ENCODE measurements at regions not wholly inside any gene's neighbourhood (a gene's known extent, or its start where the extent isn't known, plus 50 kb on each side); places are given as distances from the start of the nearest gene placed in this dataset.

- Mint-ChIP-seq H3K4me3 (no peak overlapping the region), H3K27ac (no peak overlapping the region), H3K9me3 (peaks cover 6 to 15% (median 11%) of the 10 kb centered on the region in 3 donors), H3K4me1 (peaks cover 0 to 6% (median 5%) of the 10 kb centered on the region in 3 donors), H3K36me3 (peaks cover 8% of the 10 kb centered on the region), H3K27me3 (peaks cover 0 to 6% of the 10 kb centered on the region in 2 donors)
- POLR2A ChIA-PET = no interaction called here
- 100% methylated on average over 2 of the region's 2 CpGs for WGBS (ENCODE audit: insufficient coverage)
- ATAC-seq (replicated peaks in 1 of 4) (no peak), DNase-seq (no peak)
- CTCF ChIA-PET = no interaction called here
- H3K36me3 ChIP-seq (ENCODE audit: control insufficient read depth in 2 of 2, extremely low read depth in 1 of 2, insufficient read depth in 1 of 2, low read length in 1 of 2) = no peaks in the 10 kb centered on the region
- no peak overlapping the region for H3K27ac ChIP-seq (ENCODE audit: low read length)
- peaks cover 9% of the 10 kb centered on the region for H3K9me3 ChIP-seq
- H3K27me3 ChIP-seq (replicated peaks in 1 of 2; ENCODE audit: control insufficient read depth in 2 of 2, extremely low read depth in 1 of 2, insufficient read depth in 2 of 2, low read length in 1 of 2) = no peaks in the 10 kb centered on the region
- no peak overlapping the region for H3K4me3 ChIP-seq (ENCODE audit: control insufficient read depth in 1 of 2, extremely low read depth in 1 of 2, low read length in 1 of 2)
- H3K4me1 ChIP-seq (ENCODE audit: control insufficient read depth in 1 of 2, extremely low read depth in 1 of 2, insufficient read depth in 2 of 2, low read length in 2 of 2) = no peaks in the 10 kb centered on the region
These were observed 50.5 kb upstream of the PRDM1 start for GRCh38 chr6:106035655-106036054.

- Mint-ChIP-seq H3K27me3 (peaks cover 0 to 20% of the 10 kb centered on the region in 2 donors), H3K4me1 (peaks cover 0 to 6% (median 5%) of the 10 kb centered on the region in 3 donors), H3K9me3 (peaks cover 6 to 15% (median 11%) of the 10 kb centered on the region in 3 donors), H3K36me3 (peaks cover 8% of the 10 kb centered on the region), H3K4me3 (no peak overlapping the region), H3K27ac (no peak overlapping the region)
- Histone ChIP-seq H3K27me3 (replicated peaks in 1 of 2; ENCODE audit: control insufficient read depth in 2 of 2, extremely low read depth in 1 of 2, insufficient read depth in 2 of 2, low read length in 1 of 2) (no peaks in the 10 kb centered on the region), H3K27ac (ENCODE audit: low read length) (no peak overlapping the region), H3K4me3 (ENCODE audit: control insufficient read depth in 1 of 2, extremely low read depth in 1 of 2, low read length in 1 of 2) (no peak overlapping the region), H3K36me3 (ENCODE audit: control insufficient read depth in 2 of 2, extremely low read depth in 1 of 2, insufficient read depth in 1 of 2, low read length in 1 of 2) (no peaks in the 10 kb centered on the region), H3K4me1 (ENCODE audit: control insufficient read depth in 1 of 2, extremely low read depth in 1 of 2, insufficient read depth in 2 of 2, low read length in 2 of 2) (no peaks in the 10 kb centered on the region), H3K9me3 (peaks cover 9% of the 10 kb centered on the region)
- CTCF ChIA-PET = no interaction called here
- POLR2A ChIA-PET = interaction anchor here (0.6 to 0.7 kb wide), 2 partner anchors 9 to 1265 kb away, joined by 3 to 4 read pairs; no protein-coding TSS in a partner anchor
- no CpG with 5 or more reads among the region's 2 CpGs for WGBS (ENCODE audit: insufficient coverage)
- ATAC-seq (replicated peaks in 1 of 4) (no peak), DNase-seq (no peak)
These were observed 52.3 kb upstream of the PRDM1 start for GRCh38 chr6:106033806-106034205.

GRCh38 chr6:106027758-106028157 is 58.4 kb upstream of the PRDM1 start:
- ATAC-seq (replicated peaks in 1 of 4) = no peak
- Mint-ChIP-seq H3K4me1 (peaks cover 0 to 18% (median 14%) of the 10 kb centered on the region in 3 donors), H3K36me3 (no peaks in the 10 kb centered on the region), H3K27me3 (peaks cover 6 to 31% of the 10 kb centered on the region in 2 donors), H3K27ac (no peak overlapping the region), H3K4me3 (peak overlapping the region in 1 of 3 donors; percentile 44), H3K9me3 (no peaks in the 10 kb centered on the region)
- Histone ChIP-seq H3K4me3 (ENCODE audit: control insufficient read depth in 1 of 2, extremely low read depth in 1 of 2, low read length in 1 of 2) (no peak overlapping the region), H3K27me3 (replicated peaks in 1 of 2; ENCODE audit: control insufficient read depth in 2 of 2, extremely low read depth in 1 of 2, insufficient read depth in 2 of 2, low read length in 1 of 2) (peaks cover 0 to 2% of the 10 kb centered on the region in 2 experiments), H3K4me1 (ENCODE audit: control insufficient read depth in 1 of 2, extremely low read depth in 1 of 2, insufficient read depth in 2 of 2, low read length in 2 of 2) (no peaks in the 10 kb centered on the region), H3K27ac (ENCODE audit: low read length) (no peak overlapping the region), H3K9me3 (no peaks in the 10 kb centered on the region), H3K36me3 (ENCODE audit: control insufficient read depth in 2 of 2, extremely low read depth in 1 of 2, insufficient read depth in 1 of 2, low read length in 1 of 2) (no peaks in the 10 kb centered on the region)
- ChIA-PET CTCF (interaction anchor here in 1 of 2 donors (0.7 kb wide), 1 partner anchor 35 kb away, joined by 3 read pairs; no protein-coding TSS in a partner anchor), POLR2A (no interaction called here)
- no peak for DNase-seq

- H3K27ac Mint-ChIP-seq = peak overlapping the region in 1 of 2 donors; percentile 9
- POLR2A ChIA-PET = no interaction called here
- H3K4me1 ChIP-seq (ENCODE audit: control insufficient read depth in 1 of 2, extremely low read depth in 1 of 2, insufficient read depth in 2 of 2, low read length in 2 of 2) = no peaks in the 10 kb centered on the region
These were observed 59.1 kb upstream of the PRDM1 start for GRCh38 chr6:106026748-106027715.

GRCh38 chr6:106025655-106026054 is 60.5 kb upstream of the PRDM1 start:
- Histone ChIP-seq H3K9me3 (no peaks in the 10 kb centered on the region), H3K4me3 (ENCODE audit: control insufficient read depth in 1 of 2, extremely low read depth in 1 of 2, low read length in 1 of 2) (no peak overlapping the region), H3K27me3 (replicated peaks in 1 of 2; ENCODE audit: control insufficient read depth in 2 of 2, extremely low read depth in 1 of 2, insufficient read depth in 2 of 2, low read length in 1 of 2) (peaks cover 0 to 2% of the 10 kb centered on the region in 2 experiments), H3K36me3 (ENCODE audit: control insufficient read depth in 2 of 2, extremely low read depth in 1 of 2, insufficient read depth in 1 of 2, low read length in 1 of 2) (no peaks in the 10 kb centered on the region), H3K27ac (ENCODE audit: low read length) (no peak overlapping the region), H3K4me1 (ENCODE audit: control insufficient read depth in 1 of 2, extremely low read depth in 1 of 2, insufficient read depth in 2 of 2, low read length in 2 of 2) (no peaks in the 10 kb centered on the region)
- DNase-seq (no peak), ATAC-seq (replicated peaks in 1 of 4) (no peak)
- Mint-ChIP-seq H3K36me3 (no peaks in the 10 kb centered on the region), H3K9me3 (no peaks in the 10 kb centered on the region), H3K27me3 (peaks cover 6 to 35% of the 10 kb centered on the region in 2 donors), H3K4me3 (no peak overlapping the region), H3K27ac (no peak overlapping the region), H3K4me1 (peaks cover 0 to 18% (median 14%) of the 10 kb centered on the region in 3 donors)
- CTCF ChIA-PET = no interaction called here
- POLR2A ChIA-PET = no interaction called here

More at GRCh38 chr6:106026748-106027715, 59.1 kb upstream of the PRDM1 start:
- no peaks in the 10 kb centered on the region for H3K36me3 ChIP-seq (ENCODE audit: control insufficient read depth in 2 of 2, extremely low read depth in 1 of 2, insufficient read depth in 1 of 2, low read length in 1 of 2)
- H3K27me3 ChIP-seq (replicated peaks in 1 of 2; ENCODE audit: control insufficient read depth in 2 of 2, extremely low read depth in 1 of 2, insufficient read depth in 2 of 2, low read length in 1 of 2) = peaks cover 0 to 2% of the 10 kb centered on the region in 2 experiments
- no peak overlapping the region for H3K27ac ChIP-seq (ENCODE audit: low read length)
- DNase-seq (no peak), ATAC-seq (replicated peaks in 1 of 4) (no peak)
- Mint-ChIP-seq H3K36me3 (no peaks in the 10 kb centered on the region), H3K27me3 (peaks cover 6 to 31% of the 10 kb centered on the region in 2 donors), H3K4me3 (peak overlapping the region in 1 of 3 donors; percentile 44), H3K9me3 (no peaks in the 10 kb centered on the region), H3K4me1 (peaks cover 0 to 18% (median 14%) of the 10 kb centered on the region in 3 donors)
- CTCF ChIA-PET = interaction anchor here in 1 of 2 donors (0.7 kb wide), 1 partner anchor 35 kb away, joined by 3 read pairs; no protein-coding TSS in a partner anchor
- 10% methylated on average over 2 of the region's 17 CpGs for WGBS (ENCODE audit: insufficient coverage)
- H3K9me3 ChIP-seq = no peaks in the 10 kb centered on the region
- H3K4me3 ChIP-seq (ENCODE audit: control insufficient read depth in 1 of 2, extremely low read depth in 1 of 2, low read length in 1 of 2) = no peak overlapping the region

- no peak overlapping the region for H3K4me3 ChIP-seq (ENCODE audit: control insufficient read depth in 1 of 2, extremely low read depth in 1 of 2, low read length in 1 of 2)
- H3K36me3 ChIP-seq (ENCODE audit: control insufficient read depth in 2 of 2, extremely low read depth in 1 of 2, insufficient read depth in 1 of 2, low read length in 1 of 2) = no peaks in the 10 kb centered on the region
- Mint-ChIP-seq H3K4me3 (no peak overlapping the region), H3K4me1 (peaks cover 0 to 15% (median 11%) of the 10 kb centered on the region in 3 donors), H3K27me3 (peaks cover 4 to 16% of the 10 kb centered on the region in 2 donors), H3K9me3 (no peaks in the 10 kb centered on the region), H3K27ac (no peak overlapping the region), H3K36me3 (no peaks in the 10 kb centered on the region)
- CTCF ChIA-PET = no interaction called here
- no peaks in the 10 kb centered on the region for H3K4me1 ChIP-seq (ENCODE audit: control insufficient read depth in 1 of 2, extremely low read depth in 1 of 2, insufficient read depth in 2 of 2, low read length in 2 of 2)
- POLR2A ChIA-PET = interaction anchor here in 1 of 2 donors (0.7 kb wide), 1 partner anchor 32 kb away, joined by 5 read pairs; no protein-coding TSS in a partner anchor
- WGBS (ENCODE audit: insufficient coverage) = no CpG with 5 or more reads among the region's 5 CpGs
- H3K27ac ChIP-seq (ENCODE audit: low read length) = no peak overlapping the region
- peaks cover 0 to 2% of the 10 kb centered on the region in 2 experiments for H3K27me3 ChIP-seq (replicated peaks in 1 of 2; ENCODE audit: control insufficient read depth in 2 of 2, extremely low read depth in 1 of 2, insufficient read depth in 2 of 2, low read length in 1 of 2)
- ATAC-seq (replicated peaks in 1 of 4) = no peak
- H3K9me3 ChIP-seq = no peaks in the 10 kb centered on the region
- DNase-seq = no peak
These were observed 63.3 kb upstream of the PRDM1 start for GRCh38 chr6:106022801-106023200.
